GM12878 (cell line): ENCODE measurements at regions not wholly inside any gene's neighbourhood (a gene's known extent, or its start where the extent isn't known, plus 50 kb on each side); places are given as distances from the start of the nearest gene placed in this dataset.

ENCODE experiments used
- BRCA1 ChIP-seq: IDR thresholded peaks from 2 replicates; pipeline ENCODE4 v1.6.1; 2011; ENCODE audit warnings: low read depth, low read length, improper control_type of control experiment
- CTCF ChIP-seq, 3 experiments: IDR thresholded peaks in 2 of 3; conservative IDR thresholded peaks in 1 of 3; 2 replicates each; pipeline ENCODE4 v1.5.1; 2011; ENCODE audit warnings: low read depth in 3 of 3, low read length in 3 of 3, mild to moderate bottlenecking in 3 of 3, control low read depth in 2 of 3, moderate library complexity in 2 of 3, inconsistent platforms in 1 of 3, mixed read lengths in 1 of 3; ENCODE audit not compliant: control insufficient read depth in 2 of 3, insufficient read depth in 1 of 3; ENCODE audit errors: extremely low read depth in 1 of 3
- NFIC ChIP-seq: IDR thresholded peaks from 2 replicates; pipeline ENCODE4 v1.6.1; 2012; ENCODE audit warnings: low read depth, mild to moderate bottlenecking, inconsistent platforms, low read length, moderate library complexity
- TAF1 ChIP-seq: IDR thresholded peaks from 2 replicates; pipeline ENCODE4 v1.6.1; 2011; ENCODE audit warnings: mild to moderate bottlenecking, low read depth, low read length, borderline replicate concordance
- ZNF384 ChIP-seq: IDR thresholded peaks from 2 replicates; pipeline ENCODE4 v1.6.1; 2012; ENCODE audit warnings: low read depth, mild to moderate bottlenecking, low read length, improper control_type of control experiment, borderline replicate concordance

DNA sequence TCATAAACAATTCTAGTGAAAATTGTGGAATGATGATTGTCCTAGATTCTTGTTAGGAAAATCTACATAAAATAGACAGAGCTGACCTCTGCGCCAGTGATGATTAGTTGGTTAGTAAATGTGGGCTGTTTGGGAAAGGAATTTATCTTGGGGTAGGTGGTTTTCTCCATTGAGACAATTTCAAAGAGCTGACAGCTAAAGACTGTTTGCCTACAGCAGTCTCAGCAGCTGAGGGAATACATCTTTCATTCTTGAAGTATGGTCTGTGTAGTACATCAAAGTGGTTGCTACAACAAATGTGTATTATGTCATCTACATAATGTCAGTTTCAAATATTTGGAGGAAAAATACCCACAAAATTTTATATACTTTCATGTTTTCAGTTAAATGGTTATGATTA is 117.2 kb upstream of the TRPC4 start:
- TF ChIP-seq CTCF (IDR thresholded peaks at IDR 0.05 in 2 of 3, conservative IDR thresholded peaks at IDR 0.05 in 1 of 3; ENCODE audit: control insufficient read depth in 2 of 3, extremely low read depth in 1 of 3, insufficient read depth in 1 of 3, low read depth in 3 of 3, low read length in 3 of 3) = no peak
- no peak for TF ChIP-seq TAF1
- TF ChIP-seq NFIC = no peak
- TF ChIP-seq ZNF384 = no peak
- no peak for TF ChIP-seq BRCA1
